Stimulated activated naive CD8-positive, alpha-beta T cell treated with anti-CD3 and anti-CD28 coated beads, Interleukin-15, Interleukin-2, amounts not matched to agents 100 ng/mL and 50 ng/mL, for 24 hours (primary cell): ENCODE measurements at regions not wholly inside any gene's neighbourhood (a gene's known extent, or its start where the extent isn't known, plus 50 kb on each side); places are given as distances from the start of the nearest gene placed in this dataset.

Source experiments
- H3K27ac Mint-ChIP-seq: one replicate; pipeline ENCODE4 v1.8.0; 2021; ENCODE audit warnings: mild to moderate bottlenecking, mixed read lengths
- H3K27me3 Mint-ChIP-seq: one replicate; pipeline ENCODE4 v1.8.0; 2021; ENCODE audit warnings: mixed read lengths
- H3K36me3 Mint-ChIP-seq: one replicate; pipeline ENCODE4 v1.8.0; 2021; ENCODE audit warnings: low read depth, mixed read lengths
- H3K4me1 Mint-ChIP-seq: one replicate; pipeline ENCODE4 v1.8.0; 2021; ENCODE audit warnings: low read depth, mixed read lengths
- H3K4me3 Mint-ChIP-seq: one replicate; pipeline ENCODE4 v1.8.0; 2021; ENCODE audit warnings: mild to moderate bottlenecking, mixed read lengths
- H3K9me3 Mint-ChIP-seq: one replicate; pipeline ENCODE4 v1.8.0; 2021; ENCODE audit warnings: mixed read lengths

GRCh38 chr6:22828179-22829062, 259.1 kb downstream of the HDGFL1 start:
- H3K27ac Mint-ChIP-seq: no peak overlapping the region
- H3K4me1 Mint-ChIP-seq: no peaks in the 10 kb centered on the region
- no peaks in the 10 kb centered on the region for H3K36me3 Mint-ChIP-seq
- no peaks in the 10 kb centered on the region for H3K27me3 Mint-ChIP-seq
- H3K4me3 Mint-ChIP-seq: no peak overlapping the region
- H3K9me3 Mint-ChIP-seq: no peaks in the 10 kb centered on the region

GRCh38 chr6:22829070-22829469, 259.7 kb downstream of the HDGFL1 start:
- Mint-ChIP-seq H3K27ac (no peak overlapping the region), H3K27me3 (no peaks in the 10 kb centered on the region), H3K36me3 (no peaks in the 10 kb centered on the region), H3K4me1 (no peaks in the 10 kb centered on the region), H3K4me3 (no peak overlapping the region), H3K9me3 (no peaks in the 10 kb centered on the region)

DNA sequence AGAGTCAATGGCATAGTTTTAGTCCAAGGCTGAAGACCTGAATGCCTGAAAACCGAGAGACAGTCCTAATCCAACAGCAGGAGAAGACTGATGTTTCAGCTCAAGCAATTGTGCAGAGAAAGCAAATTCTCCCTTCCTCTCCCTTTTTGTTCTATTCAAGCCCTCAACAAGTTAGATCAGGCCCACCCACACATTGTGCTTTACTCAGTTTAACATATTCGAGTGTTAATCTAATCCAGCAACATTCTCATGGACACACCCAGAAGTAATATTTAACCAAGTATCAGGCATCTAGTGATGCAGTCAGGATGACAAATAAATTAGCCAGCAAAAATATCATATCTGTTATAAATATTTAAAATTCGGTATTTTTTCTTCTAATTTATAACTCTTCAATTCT, 261.1 kb downstream of the HDGFL1 start:
- Mint-ChIP-seq H3K27ac (no peak overlapping the region), H3K4me1 (no peaks in the 10 kb centered on the region), H3K27me3 (no peaks in the 10 kb centered on the region), H3K9me3 (no peaks in the 10 kb centered on the region), H3K36me3 (no peaks in the 10 kb centered on the region), H3K4me3 (no peak overlapping the region)

DNA sequence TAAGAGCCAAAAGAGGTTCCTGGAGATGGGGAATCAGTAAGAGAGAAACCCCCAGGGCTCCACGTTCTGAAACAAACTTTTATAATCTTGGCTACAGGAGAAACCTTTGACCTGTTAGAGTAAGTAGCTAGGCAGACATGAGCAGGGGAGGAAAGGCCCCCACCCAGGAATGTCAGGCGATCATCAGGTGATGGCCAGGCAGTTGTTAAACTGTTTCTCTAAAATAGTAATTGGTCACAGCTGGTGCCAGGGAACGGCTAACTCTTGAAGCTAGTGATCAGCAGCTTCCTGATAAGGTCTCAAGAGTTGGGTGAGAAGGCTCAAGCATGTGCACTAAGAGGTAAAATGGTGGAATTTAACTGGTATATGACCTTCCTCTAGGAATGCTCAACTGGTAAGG, 263.8 kb downstream of the HDGFL1 start:
- no peak overlapping the region for H3K27ac Mint-ChIP-seq
- H3K27me3 Mint-ChIP-seq: no peaks in the 10 kb centered on the region
- no peaks in the 10 kb centered on the region for H3K4me1 Mint-ChIP-seq
- no peaks in the 10 kb centered on the region for H3K36me3 Mint-ChIP-seq
- H3K4me3 Mint-ChIP-seq: no peak overlapping the region
- no peaks in the 10 kb centered on the region for H3K9me3 Mint-ChIP-seq

DNA sequence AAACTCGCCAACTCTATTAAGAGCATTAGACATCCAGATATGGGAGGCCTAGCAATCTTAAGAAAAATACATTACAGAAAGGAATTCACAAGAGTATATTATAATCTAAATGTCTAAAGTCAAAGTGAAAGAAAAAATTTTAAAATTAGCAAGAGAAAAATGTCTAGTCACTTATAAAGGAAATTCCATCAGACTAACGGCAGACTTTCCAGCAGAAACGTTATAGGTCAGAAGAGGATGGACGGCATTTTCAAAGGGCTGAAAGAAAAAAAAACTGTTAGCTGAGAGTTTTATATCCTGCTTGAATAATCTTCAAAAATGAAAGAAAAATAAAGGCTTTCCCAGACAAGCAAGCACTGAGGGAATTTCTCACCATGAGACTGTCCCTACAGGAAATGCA, 269.0 kb downstream of the HDGFL1 start:
- H3K27me3 Mint-ChIP-seq: no peaks in the 10 kb centered on the region
- no peaks in the 10 kb centered on the region for H3K4me1 Mint-ChIP-seq
- H3K36me3 Mint-ChIP-seq: no peaks in the 10 kb centered on the region
- no peak overlapping the region for H3K4me3 Mint-ChIP-seq
- H3K9me3 Mint-ChIP-seq: peaks cover 14% of the 10 kb centered on the region
- H3K27ac Mint-ChIP-seq: no peak overlapping the region

DNA sequence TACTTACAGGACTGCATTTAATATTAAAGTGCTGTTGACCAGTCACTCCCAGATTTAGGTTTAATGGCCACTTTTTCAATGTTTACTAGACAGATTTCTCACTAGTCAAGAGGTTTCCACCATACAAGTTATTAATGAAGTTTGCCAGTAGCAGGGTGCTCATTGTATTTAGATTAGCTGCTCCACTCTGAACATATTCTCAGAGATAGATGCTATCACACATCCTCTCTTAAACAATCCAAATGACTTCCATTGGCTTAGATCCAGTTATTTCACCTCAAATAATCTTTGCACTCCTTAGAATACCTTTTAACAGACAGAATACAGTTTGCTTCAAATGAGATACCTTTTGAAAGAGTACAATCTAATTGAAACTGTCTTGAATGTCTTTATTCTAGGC, 276.1 kb downstream of the HDGFL1 start:
- no peak overlapping the region for H3K27ac Mint-ChIP-seq
- no peak overlapping the region for H3K4me3 Mint-ChIP-seq
- no peaks in the 10 kb centered on the region for H3K27me3 Mint-ChIP-seq
- no peaks in the 10 kb centered on the region for H3K4me1 Mint-ChIP-seq
- H3K36me3 Mint-ChIP-seq: no peaks in the 10 kb centered on the region
- peaks cover 4% of the 10 kb centered on the region for H3K9me3 Mint-ChIP-seq

DNA sequence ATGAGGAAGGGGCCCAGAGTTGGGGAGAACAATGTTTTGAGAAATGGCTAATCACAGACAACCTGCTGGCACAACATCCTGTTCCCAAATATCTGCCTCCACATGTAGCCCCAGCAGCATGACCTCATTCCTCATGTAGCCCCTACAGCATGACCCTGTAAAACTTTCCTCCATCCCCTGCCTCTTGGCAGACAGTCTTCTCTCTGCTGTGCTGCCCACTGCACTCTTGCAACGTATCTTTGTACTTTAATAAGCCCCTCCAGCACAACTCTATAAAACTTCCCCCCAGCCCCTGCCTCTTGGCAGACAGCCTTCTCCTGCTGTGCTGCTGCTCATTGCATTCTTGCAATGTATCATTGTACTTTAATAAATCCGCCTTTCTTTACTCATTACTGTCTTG, 278.8 kb downstream of the HDGFL1 start:
- no peaks in the 10 kb centered on the region for H3K4me1 Mint-ChIP-seq
- no peaks in the 10 kb centered on the region for H3K36me3 Mint-ChIP-seq
- no peak overlapping the region for H3K27ac Mint-ChIP-seq
- H3K4me3 Mint-ChIP-seq: no peak overlapping the region
- H3K27me3 Mint-ChIP-seq: no peaks in the 10 kb centered on the region
- no peaks in the 10 kb centered on the region for H3K9me3 Mint-ChIP-seq

GRCh38 chr6:22849921-22850320, 280.6 kb downstream of the HDGFL1 start:
- Mint-ChIP-seq H3K9me3 (no peaks in the 10 kb centered on the region), H3K27me3 (no peaks in the 10 kb centered on the region), H3K4me1 (no peaks in the 10 kb centered on the region), H3K36me3 (no peaks in the 10 kb centered on the region), H3K27ac (no peak overlapping the region), H3K4me3 (no peak overlapping the region)

- Mint-ChIP-seq H3K36me3 (no peaks in the 10 kb centered on the region), H3K4me3 (no peak overlapping the region), H3K9me3 (no peaks in the 10 kb centered on the region), H3K4me1 (no peaks in the 10 kb centered on the region), H3K27ac (no peak overlapping the region), H3K27me3 (no peaks in the 10 kb centered on the region)
Measured at GRCh38 chr6:22852101-22852500, 282.7 kb downstream of the HDGFL1 start.

- Mint-ChIP-seq H3K27ac (no peak overlapping the region), H3K27me3 (no peaks in the 10 kb centered on the region), H3K36me3 (no peaks in the 10 kb centered on the region), H3K9me3 (peaks cover 3% of the 10 kb centered on the region), H3K4me3 (no peak overlapping the region), H3K4me1 (no peaks in the 10 kb centered on the region)
Measured at GRCh38 chr6:22873513-22874136, 304.3 kb downstream of the HDGFL1 start.

DNA sequence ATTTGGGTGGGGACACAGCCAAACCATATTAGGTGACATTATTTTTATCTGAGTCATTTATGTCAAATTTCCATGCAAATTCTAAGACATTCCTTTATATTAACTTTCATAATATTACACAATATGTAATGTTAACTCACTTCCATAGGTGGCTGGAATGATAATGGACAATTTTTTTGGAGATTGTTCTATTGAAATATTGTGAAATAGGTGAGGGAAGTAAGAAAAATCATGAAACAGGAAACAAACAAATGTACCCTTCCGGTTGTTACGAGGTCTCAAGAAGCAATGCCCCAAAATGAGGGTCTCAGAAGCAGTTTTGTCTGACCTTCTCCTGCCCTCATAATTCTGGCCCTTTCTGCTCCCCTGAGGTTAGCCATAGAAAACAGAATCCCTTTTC, 306.5 kb downstream of the HDGFL1 start:
- Mint-ChIP-seq H3K27ac (no peak overlapping the region), H3K36me3 (no peaks in the 10 kb centered on the region), H3K27me3 (no peaks in the 10 kb centered on the region), H3K9me3 (peaks cover 3% of the 10 kb centered on the region), H3K4me3 (no peak overlapping the region), H3K4me1 (no peaks in the 10 kb centered on the region)

GRCh38 chr6:22878324-22878701, 308.9 kb downstream of the HDGFL1 start:
- no peak overlapping the region for H3K4me3 Mint-ChIP-seq
- H3K27me3 Mint-ChIP-seq: no peaks in the 10 kb centered on the region
- H3K4me1 Mint-ChIP-seq: no peaks in the 10 kb centered on the region
- no peaks in the 10 kb centered on the region for H3K36me3 Mint-ChIP-seq
- no peaks in the 10 kb centered on the region for H3K9me3 Mint-ChIP-seq
- no peak overlapping the region for H3K27ac Mint-ChIP-seq

DNA sequence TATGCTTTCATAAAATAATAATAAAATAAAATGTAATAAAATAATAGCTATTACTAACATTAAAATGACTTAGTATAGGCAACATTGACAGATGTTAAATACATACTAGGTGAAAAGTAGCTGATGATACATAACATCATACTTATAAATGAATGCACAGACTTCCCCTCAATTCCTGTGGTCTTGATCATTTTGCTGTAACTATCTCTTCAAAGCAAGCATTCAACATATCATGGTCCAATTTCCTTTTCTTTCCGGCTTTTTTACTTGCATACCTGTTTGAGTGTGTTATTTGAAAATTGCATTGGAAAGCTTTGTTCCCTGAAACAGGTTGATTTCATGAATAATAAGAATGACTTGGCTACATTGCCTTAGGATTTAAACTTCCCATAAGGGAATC, 309.3 kb downstream of the HDGFL1 start:
- H3K4me1 Mint-ChIP-seq: no peaks in the 10 kb centered on the region
- no peak overlapping the region for H3K27ac Mint-ChIP-seq
- H3K36me3 Mint-ChIP-seq: no peaks in the 10 kb centered on the region
- H3K4me3 Mint-ChIP-seq: no peak overlapping the region
- no peaks in the 10 kb centered on the region for H3K9me3 Mint-ChIP-seq
- H3K27me3 Mint-ChIP-seq: no peaks in the 10 kb centered on the region

DNA sequence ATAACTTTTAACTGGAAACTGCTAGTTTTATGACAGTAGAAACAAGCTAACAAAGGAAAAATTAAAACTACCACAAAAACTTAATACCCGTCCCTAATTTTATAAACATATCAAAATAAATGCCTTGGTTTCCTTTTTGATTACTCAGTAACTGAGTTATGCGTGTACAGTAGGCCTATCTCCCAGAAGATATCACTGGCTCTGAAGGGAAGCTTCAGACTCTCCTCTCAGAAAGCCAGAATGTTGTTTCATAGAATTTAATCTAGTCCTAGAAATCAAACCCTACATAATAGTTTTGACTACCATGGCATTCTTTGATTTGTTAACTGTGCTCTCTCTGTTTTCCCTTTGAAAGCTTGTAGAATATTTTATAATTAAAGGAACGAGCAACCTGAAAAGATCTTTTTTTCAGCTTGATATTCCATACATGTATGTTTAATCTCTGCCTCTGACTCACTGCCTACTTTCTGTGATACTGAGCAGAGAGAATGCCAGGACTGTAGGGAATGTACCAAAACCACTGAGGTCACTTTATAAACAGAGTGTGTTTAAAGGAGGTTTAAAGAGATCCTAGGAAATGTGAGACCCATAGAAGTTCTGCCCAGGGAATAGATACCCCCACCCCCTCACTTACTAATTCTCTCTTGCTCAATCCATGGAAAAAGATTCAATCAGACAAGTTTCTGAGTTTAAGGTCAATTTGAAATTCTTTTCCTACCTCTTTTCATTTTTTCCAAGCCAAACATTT, 311.5 kb downstream of the HDGFL1 start:
- H3K4me1 Mint-ChIP-seq: no peaks in the 10 kb centered on the region
- no peak overlapping the region for H3K27ac Mint-ChIP-seq
- H3K36me3 Mint-ChIP-seq: no peaks in the 10 kb centered on the region
- no peaks in the 10 kb centered on the region for H3K9me3 Mint-ChIP-seq
- no peak overlapping the region for H3K4me3 Mint-ChIP-seq
- no peaks in the 10 kb centered on the region for H3K27me3 Mint-ChIP-seq

DNA sequence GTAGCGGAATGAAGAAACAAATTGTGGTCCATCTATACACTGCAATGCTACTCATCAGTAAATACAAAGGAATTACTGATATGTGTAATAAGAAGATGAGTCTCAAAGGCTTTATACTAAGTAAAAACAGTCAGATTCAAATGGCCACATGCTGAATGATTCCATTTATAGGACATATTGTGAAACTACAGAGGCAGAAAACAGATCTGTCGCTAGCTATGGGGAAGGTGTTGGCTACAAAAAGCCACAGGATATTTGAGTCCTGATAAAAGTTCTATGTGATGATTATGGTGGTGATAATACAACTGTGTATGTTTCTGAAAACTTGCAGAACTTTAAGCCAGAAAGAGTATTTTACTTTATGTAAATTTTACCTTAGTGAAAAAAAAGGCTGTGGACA, 313.2 kb downstream of the HDGFL1 start:
- Mint-ChIP-seq H3K27ac (no peak overlapping the region), H3K27me3 (no peaks in the 10 kb centered on the region), H3K4me3 (no peak overlapping the region), H3K9me3 (no peaks in the 10 kb centered on the region), H3K36me3 (no peaks in the 10 kb centered on the region), H3K4me1 (no peaks in the 10 kb centered on the region)
